GM12872 (cell line): ENCODE measurements at regions not wholly inside any gene's neighbourhood (a gene's known extent, or its start where the extent isn't known, plus 50 kb on each side); places are given as distances from the start of the nearest gene placed in this dataset.

Experiments used
- TF ChIP-seq, protein P1 (sequence below): IDR thresholded peaks from 3 replicates; pipeline ENCODE4 v1.5.1; 2011; ENCODE audit warnings: low read depth, mild to moderate bottlenecking, low read length, moderate library complexity; ENCODE audit not compliant: insufficient read depth

DNA sequence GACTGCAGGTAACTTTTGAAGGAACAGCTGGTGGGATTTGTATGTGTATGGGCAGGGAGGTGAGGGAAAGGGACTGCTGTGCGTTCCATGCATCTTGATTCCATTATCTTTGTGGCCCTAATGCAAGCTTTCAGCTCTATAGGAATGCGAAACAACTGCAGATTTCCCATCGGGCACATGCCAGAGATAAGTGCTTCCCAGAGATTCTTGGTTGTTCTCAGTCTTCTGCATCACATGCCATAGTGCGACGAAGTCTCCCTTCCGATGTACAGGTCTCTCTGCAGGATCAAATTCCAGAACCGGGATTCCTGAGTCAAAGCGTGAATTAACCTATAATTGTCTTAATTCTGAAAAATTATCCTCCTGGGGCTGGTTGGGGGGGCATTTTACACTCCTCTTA is 72.6 kb upstream of the NSMCE3 start:
- TF ChIP-seq, protein P1, sequence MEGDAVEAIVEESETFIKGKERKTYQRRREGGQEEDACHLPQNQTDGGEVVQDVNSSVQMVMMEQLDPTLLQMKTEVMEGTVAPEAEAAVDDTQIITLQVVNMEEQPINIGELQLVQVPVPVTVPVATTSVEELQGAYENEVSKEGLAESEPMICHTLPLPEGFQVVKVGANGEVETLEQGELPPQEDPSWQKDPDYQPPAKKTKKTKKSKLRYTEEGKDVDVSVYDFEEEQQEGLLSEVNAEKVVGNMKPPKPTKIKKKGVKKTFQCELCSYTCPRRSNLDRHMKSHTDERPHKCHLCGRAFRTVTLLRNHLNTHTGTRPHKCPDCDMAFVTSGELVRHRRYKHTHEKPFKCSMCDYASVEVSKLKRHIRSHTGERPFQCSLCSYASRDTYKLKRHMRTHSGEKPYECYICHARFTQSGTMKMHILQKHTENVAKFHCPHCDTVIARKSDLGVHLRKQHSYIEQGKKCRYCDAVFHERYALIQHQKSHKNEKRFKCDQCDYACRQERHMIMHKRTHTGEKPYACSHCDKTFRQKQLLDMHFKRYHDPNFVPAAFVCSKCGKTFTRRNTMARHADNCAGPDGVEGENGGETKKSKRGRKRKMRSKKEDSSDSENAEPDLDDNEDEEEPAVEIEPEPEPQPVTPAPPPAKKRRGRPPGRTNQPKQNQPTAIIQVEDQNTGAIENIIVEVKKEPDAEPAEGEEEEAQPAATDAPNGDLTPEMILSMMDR: no peak

DNA sequence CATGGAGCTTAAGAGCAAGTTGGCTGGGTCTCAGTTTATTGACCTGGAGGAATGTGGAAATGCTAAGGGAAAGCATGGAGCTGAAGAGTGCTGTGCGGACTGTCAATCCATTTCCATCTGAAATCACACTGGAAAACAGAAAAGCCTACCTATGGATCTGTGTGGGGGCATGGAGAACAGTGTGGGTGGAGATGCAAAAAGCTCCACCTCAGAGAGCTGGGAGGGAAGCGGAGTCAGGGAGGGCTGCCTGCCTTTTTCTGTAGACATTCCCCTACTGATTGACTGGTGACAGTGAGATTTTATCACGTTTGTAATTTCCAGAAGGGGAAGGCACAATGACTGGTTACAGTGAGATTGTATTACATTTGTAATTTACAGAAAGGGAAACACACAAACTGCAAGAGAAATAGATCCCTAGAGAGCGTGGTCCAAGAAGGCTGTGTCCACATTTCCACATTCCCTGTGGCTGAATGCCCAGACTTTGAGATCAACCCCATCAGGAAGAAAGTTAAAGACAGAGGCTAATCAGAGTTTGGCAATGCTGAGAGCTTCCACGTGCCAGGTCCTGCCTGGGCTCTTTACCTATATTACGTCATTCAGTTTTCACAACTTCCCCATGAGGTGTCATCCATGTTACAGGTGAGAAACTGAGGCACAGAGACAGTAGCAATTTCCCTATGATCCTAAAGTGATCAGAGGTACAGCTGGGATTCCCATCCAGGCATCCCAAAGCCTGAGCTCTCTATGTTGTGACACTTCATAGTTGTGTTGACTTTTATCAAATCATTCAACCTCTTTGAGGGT is 67.7 kb upstream of the NSMCE3 start:
- TF ChIP-seq, protein P1: no peak

DNA sequence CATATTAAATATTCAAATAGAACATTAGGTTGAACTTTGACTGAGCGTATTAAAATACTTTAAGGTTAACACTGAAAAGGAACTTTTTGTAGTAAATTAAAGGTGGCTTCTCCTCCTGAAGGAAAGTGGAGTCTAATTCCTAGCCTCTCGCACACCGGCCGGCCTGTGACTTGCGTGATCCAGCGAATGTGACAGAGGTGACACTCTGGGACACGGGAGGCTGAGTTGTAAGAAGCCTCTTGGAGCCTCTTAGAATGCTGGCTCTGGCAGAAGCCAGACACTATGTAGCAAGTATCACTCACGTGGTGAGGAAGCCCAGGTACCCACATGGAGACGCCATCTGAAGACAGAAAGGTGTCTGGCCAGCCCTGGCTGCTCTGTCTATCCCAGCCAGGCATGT is 64.9 kb upstream of the NSMCE3 start:
- TF ChIP-seq, protein P1: no peak

DNA sequence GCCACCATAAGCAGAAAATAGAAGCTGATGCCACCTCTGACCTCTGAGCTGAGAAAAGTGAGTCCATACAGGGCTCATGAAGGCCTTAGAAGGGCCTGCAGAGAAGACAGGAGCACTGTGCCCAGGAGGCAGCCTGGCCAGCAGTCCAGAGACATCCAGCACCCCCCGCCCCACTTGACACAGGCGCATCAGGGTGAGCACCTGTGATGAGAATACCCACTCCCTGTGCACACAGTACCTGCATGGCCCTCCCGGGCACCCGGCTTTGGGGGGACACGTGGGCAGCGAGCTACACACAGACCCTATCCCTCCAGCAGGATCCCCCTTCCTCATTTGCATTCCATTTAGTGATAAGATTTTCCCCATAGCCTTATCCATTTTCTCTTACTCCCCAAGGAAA is 63.6 kb upstream of the NSMCE3 start:
- TF ChIP-seq, protein P1: no peak

DNA sequence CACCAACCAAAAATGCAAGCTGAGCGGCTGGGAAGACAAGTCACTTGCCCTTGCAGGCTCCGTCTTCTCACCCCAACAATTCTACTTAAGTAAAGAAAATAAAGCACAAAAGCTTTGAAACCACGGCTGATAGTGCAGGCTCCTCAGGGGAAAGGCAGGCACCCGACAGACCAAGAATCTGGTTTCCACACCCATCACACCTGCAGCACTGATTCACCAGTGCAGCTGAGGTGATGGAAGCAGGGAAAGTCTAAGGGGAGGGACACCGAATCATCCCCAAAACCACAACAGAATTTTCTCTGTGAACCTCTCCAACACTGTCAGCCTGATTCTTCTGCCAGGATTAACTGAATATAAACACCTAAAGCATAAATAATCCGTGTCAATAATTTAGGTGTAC is 62.0 kb upstream of the NSMCE3 start:
- TF ChIP-seq, protein P1: no peak

DNA sequence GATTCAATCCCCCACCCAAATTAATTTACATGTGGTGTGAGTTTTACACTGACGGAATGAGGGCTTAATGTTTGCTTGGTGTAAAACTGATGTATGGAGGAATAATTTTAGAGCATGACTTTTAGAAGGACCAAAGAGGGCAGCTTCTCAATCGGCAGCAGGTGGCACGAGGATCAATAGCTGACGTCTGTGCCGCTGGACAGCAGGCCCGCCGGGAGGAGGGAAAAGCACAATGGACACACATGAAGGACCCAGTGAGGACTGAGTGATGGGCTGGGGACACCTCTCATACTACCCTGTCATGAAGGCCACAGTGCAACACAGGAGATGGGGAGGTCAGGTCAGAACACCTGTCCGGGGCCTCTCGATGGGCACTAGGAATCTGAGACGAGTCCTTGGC is 61.4 kb upstream of the NSMCE3 start:
- TF ChIP-seq, protein P1: no peak

DNA sequence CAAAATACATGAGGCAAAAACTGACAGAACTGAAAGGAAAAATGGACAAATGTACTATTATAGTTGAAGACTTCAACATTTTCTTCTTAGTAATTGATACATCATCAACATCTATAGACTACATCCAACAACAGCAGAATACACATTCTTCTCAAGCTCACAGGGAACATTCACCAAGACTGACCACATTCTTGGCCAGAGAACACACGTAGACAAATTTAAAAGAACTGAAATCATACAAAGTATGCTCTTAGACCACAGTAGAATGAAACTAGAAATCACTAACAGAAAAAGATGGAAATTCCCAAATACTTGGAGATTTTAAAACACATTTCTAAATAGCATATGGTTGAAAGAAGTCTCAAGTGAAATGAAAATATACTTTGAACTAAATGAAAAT is 55.1 kb upstream of the NSMCE3 start:
- TF ChIP-seq, protein P1: no peak

DNA sequence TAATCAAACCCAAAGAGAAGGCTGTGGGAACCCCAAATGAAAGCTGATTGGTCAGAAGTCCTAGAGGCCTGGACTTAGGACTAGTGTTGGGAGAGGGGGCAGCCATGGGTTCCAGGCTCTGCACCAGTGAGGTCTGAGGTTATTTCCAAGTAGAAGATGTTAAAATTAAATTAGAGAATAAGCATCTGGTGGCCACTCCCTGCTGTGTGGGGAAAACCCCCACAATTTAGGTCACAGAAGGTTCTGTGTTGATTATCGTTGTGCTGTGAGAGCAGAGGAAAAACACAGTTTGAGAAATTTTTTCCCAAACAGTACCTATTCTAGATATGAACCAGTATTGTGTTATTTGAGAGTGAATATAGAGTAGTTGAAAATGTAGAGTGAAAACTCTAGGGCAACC is 53.9 kb upstream of the NSMCE3 start:
- TF ChIP-seq, protein P1: no peak
